ENCODE measurements at regions not wholly inside any gene's neighbourhood (a gene's known extent, or its start where the extent isn't known, plus 50 kb on each side); places are given as distances from the start of the nearest gene placed in this dataset.

DNA sequence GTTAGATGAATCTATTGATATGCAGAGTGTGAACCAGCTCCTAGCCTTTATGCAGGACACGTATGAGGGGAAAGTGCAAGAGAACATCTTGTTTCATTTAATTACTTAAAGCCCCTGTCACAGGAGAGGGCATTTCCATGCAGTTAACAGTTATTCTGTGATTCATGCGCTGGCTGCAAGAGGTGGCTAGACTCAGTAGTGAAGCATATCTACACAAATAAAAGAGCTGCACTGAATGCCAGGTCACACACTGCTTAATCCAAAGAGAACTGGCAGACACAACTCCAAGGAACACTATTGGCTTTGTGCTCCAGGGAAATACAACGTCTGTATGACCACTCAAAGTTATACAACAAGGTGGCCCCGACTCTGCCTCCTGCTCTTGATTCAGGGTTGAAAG is 394.1 kb downstream of the C12orf75 start:
- H3K4me1 ChIP-seq, result no peaks in the 10 kb centered on the region
- no peak for DNase-seq (ENCODE audit: extremely low spot score in 2 of 2)
- H3K4me3 ChIP-seq, result no peak overlapping the region
- intact Hi-C loops (cut with DNase I), result no loop called here
- H3K9me3 ChIP-seq, result no peaks in the 10 kb centered on the region
- no peak overlapping the region for H3K27ac ChIP-seq
- TF ChIP-seq, protein P1, sequence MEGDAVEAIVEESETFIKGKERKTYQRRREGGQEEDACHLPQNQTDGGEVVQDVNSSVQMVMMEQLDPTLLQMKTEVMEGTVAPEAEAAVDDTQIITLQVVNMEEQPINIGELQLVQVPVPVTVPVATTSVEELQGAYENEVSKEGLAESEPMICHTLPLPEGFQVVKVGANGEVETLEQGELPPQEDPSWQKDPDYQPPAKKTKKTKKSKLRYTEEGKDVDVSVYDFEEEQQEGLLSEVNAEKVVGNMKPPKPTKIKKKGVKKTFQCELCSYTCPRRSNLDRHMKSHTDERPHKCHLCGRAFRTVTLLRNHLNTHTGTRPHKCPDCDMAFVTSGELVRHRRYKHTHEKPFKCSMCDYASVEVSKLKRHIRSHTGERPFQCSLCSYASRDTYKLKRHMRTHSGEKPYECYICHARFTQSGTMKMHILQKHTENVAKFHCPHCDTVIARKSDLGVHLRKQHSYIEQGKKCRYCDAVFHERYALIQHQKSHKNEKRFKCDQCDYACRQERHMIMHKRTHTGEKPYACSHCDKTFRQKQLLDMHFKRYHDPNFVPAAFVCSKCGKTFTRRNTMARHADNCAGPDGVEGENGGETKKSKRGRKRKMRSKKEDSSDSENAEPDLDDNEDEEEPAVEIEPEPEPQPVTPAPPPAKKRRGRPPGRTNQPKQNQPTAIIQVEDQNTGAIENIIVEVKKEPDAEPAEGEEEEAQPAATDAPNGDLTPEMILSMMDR (IDR thresholded peaks at IDR 0.05), result no peak
- TF ChIP-seq POLR2AphosphoS5 (IDR thresholded peaks at IDR 0.05; ENCODE audit: insufficient read depth in 1 of 2, low read depth in 1 of 2) (no peak), POLR2A (IDR thresholded peaks at IDR 0.05) (no peak)
- no peaks in the 10 kb centered on the region for H3K36me3 ChIP-seq
- H3K27me3 ChIP-seq, result no peaks in the 10 kb centered on the region

DNA sequence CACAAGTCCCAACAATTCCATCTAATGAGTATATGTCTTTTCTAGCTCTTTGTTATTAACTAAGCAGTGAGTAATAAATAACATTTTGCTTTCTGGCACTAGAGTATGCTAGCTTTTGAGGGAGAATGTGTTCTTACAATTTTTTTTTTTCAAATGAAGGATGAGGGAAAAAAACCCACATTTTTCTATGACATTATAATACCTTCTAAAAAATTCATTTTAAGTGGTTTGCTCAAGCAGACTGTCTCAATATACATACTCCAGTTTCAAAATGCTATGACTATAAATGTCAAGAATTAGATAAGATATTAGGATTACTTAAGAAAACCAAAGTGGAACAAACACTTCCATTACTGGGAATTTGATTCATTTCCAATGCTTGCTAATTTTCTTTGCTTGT is 394.6 kb downstream of the C12orf75 start:
- no peak overlapping the region for H3K27ac ChIP-seq
- no peaks in the 10 kb centered on the region for H3K9me3 ChIP-seq
- no peak overlapping the region for H3K4me3 ChIP-seq
- TF ChIP-seq POLR2AphosphoS5 (IDR thresholded peaks at IDR 0.05; ENCODE audit: insufficient read depth in 1 of 2, low read depth in 1 of 2), result no peak
- TF ChIP-seq POLR2A (IDR thresholded peaks at IDR 0.05), result no peak
- DNase-seq (ENCODE audit: extremely low spot score in 2 of 2), result no peak
- no peaks in the 10 kb centered on the region for H3K4me1 ChIP-seq
- H3K27me3 ChIP-seq, result no peaks in the 10 kb centered on the region
- intact Hi-C loops (cut with DNase I), result no loop called here
- no peaks in the 10 kb centered on the region for H3K36me3 ChIP-seq

DNA sequence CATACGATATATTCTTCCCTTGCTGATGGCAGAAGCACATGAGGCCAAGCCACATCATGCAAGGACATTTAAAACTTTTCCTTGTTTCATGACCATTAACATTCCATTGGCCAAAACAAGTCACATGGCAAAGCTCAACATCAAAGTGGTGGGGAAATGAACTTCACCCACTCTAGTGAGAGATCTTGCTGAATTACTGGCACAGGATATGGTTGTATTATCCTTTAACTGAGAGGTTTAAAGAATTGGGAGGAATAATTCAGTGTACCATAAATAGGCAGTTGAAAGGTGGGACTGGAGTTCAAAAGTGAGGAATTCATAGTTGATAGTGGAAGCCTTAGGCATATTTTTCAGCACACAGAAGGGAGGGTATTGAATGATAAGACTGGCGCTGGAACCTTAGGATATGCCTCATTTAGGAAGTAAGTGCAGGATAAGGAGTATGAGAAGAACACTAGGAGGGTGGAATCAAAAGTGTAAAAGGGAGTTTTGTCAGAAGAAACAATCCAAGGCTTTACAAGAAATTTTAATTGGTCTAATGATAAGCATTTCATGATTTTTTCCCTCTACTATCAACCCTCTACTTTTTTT is 398.8 kb downstream of the C12orf75 start:
- no peaks in the 10 kb centered on the region for H3K9me3 ChIP-seq
- H3K27me3 ChIP-seq, result no peaks in the 10 kb centered on the region
- H3K36me3 ChIP-seq, result no peaks in the 10 kb centered on the region
- DNase-seq (ENCODE audit: extremely low spot score in 2 of 2), result no peak
- intact Hi-C loops (cut with DNase I), result no loop called here
- peaks cover 5% of the 10 kb centered on the region for H3K4me1 ChIP-seq
- TF ChIP-seq, protein P1 (IDR thresholded peaks at IDR 0.05), result no peak
- TF ChIP-seq POLR2A (IDR thresholded peaks at IDR 0.05) (no peak), POLR2AphosphoS5 (IDR thresholded peaks at IDR 0.05; ENCODE audit: insufficient read depth in 1 of 2, low read depth in 1 of 2) (no peak)
- H3K27ac ChIP-seq, result no peak overlapping the region
- no peak overlapping the region for H3K4me3 ChIP-seq

DNA sequence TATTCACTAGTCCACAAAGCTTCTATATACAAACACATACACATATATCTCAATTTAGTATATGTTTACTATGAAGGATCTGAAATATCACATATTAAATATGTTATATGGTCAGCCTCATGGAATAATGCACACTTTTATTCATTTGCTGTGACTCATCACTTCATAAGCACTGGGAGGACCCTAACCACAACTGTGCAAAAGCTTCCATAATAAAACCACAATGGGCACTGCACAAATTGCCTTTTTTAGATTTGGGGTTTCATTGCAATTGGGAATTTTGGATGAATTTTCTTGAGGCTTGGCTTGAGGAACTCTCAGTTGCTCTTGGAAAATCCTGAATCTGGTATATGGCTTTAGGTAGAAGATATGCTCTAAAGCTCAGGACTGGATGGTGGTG is 399.4 kb downstream of the C12orf75 start:
- intact Hi-C loops (cut with DNase I), result no loop called here
- H3K27me3 ChIP-seq, result no peaks in the 10 kb centered on the region
- no peak overlapping the region for H3K27ac ChIP-seq
- TF ChIP-seq POLR2AphosphoS5 (IDR thresholded peaks at IDR 0.05; ENCODE audit: insufficient read depth in 1 of 2, low read depth in 1 of 2), result no peak
- TF ChIP-seq POLR2A (IDR thresholded peaks at IDR 0.05), result no peak
- TF ChIP-seq, protein P1 (IDR thresholded peaks at IDR 0.05), result no peak
- peaks cover 5% of the 10 kb centered on the region for H3K4me1 ChIP-seq
- DNase-seq (ENCODE audit: extremely low spot score in 2 of 2), result no peak
- no peaks in the 10 kb centered on the region for H3K36me3 ChIP-seq
- no peaks in the 10 kb centered on the region for H3K9me3 ChIP-seq
- H3K4me3 ChIP-seq, result no peak overlapping the region

DNA sequence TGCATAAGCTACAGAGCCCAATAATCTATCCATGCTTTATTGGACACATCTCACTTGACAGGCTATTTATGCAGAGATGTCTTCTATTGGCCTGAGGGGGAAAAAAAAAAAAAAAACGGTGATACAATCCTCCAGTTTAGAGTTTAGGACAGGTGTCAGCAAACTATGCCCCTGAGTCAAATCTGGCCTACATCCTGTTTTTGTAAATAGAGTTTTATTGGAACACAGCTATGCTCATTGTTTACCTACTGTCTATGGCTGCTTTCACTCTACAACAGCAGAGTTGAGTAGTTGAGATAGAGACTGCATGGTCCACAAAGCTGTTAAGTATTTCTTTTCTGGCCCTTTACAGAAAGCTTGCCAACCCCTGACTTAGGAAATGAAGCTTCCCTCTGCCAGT is 403.1 kb downstream of the C12orf75 start:
- H3K27me3 ChIP-seq, result no peaks in the 10 kb centered on the region
- intact Hi-C loops (cut with DNase I), result no loop called here
- H3K9me3 ChIP-seq, result no peaks in the 10 kb centered on the region
- no peak overlapping the region for H3K4me3 ChIP-seq
- TF ChIP-seq, protein P1 (IDR thresholded peaks at IDR 0.05), result no peak
- TF ChIP-seq POLR2AphosphoS5 (IDR thresholded peaks at IDR 0.05; ENCODE audit: insufficient read depth in 1 of 2, low read depth in 1 of 2) (no peak), POLR2A (IDR thresholded peaks at IDR 0.05) (no peak)
- no peak overlapping the region for H3K27ac ChIP-seq
- H3K36me3 ChIP-seq, result no peaks in the 10 kb centered on the region
- DNase-seq (ENCODE audit: extremely low spot score in 2 of 2), result no peak
- H3K4me1 ChIP-seq, result peaks cover 8% of the 10 kb centered on the region
